ENCODE measurements at regions not wholly inside any gene's neighbourhood (a gene's known extent, or its start where the extent isn't known, plus 50 kb on each side); places are given as distances from the start of the nearest gene placed in this dataset.

DNA sequence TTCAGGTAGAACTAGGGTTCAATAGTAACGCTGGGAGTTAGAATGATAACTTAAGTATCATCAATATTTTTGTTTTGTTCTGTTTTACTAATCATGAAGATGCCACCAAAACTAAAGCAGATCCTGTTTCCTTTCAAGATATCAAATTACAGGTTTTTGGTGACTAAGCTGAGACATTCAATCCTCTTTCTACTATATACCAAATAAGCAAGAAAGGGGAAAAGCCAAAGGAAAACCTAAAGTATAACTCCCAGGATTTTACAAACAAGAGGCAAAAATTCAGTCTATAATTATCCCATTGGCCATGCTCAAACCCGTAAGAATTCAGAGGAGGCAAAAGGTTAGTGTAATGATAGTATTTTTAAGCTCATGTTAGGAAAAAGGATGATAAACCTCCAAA lies 175.2 kb upstream of the CCDC150 start:
- TF ChIP-seq BHLHE40 (IDR thresholded peaks at IDR 0.05; ENCODE audit: borderline replicate concordance), result no peak
- TF ChIP-seq SP1 (IDR thresholded peaks at IDR 0.05), result no peak
- TF ChIP-seq ELF4 (IDR thresholded peaks at IDR 0.05), result no peak
- TF ChIP-seq FOXA1 (IDR thresholded peaks at IDR 0.05), result no peak
- no peak for TF ChIP-seq L3MBTL2 (conservative IDR thresholded peaks at IDR 0.05)
- TF ChIP-seq ZNF384 (IDR thresholded peaks at IDR 0.05), result no peak
- no peak for TF ChIP-seq SUZ12 (IDR thresholded peaks at IDR 0.05)
- no peak for TF ChIP-seq NFRKB (IDR thresholded peaks at IDR 0.05)

All from HEK293T (cell line).